HFF-Myc (cell line): ENCODE measurements at regions not wholly inside any gene's neighbourhood (a gene's known extent, or its start where the extent isn't known, plus 50 kb on each side); places are given as distances from the start of the nearest gene placed in this dataset.
A peak's percentile ranks its signal among the peaks of the same experiment; 100 is the strongest.

Experiments
- DNase-seq: peaks from one replicate; pipeline ENCODE4 v3.0.0-alpha.2; 2011; ENCODE audit warnings: low read depth; ENCODE audit errors: extremely low read depth
- H3K4me3 ChIP-seq: replicated peaks from 2 replicates; pipeline ENCODE4 v1.5.1; 2011; ENCODE audit warnings: low read depth, mild to moderate bottlenecking, control low read depth, low read length
- TF ChIP-seq, protein P1 (sequence below): IDR thresholded peaks from 2 replicates; pipeline ENCODE4 v1.5.1; 2012; ENCODE audit warnings: mild to moderate bottlenecking, low read depth, low read length, control low read depth; ENCODE audit errors: missing control alignments

DNA sequence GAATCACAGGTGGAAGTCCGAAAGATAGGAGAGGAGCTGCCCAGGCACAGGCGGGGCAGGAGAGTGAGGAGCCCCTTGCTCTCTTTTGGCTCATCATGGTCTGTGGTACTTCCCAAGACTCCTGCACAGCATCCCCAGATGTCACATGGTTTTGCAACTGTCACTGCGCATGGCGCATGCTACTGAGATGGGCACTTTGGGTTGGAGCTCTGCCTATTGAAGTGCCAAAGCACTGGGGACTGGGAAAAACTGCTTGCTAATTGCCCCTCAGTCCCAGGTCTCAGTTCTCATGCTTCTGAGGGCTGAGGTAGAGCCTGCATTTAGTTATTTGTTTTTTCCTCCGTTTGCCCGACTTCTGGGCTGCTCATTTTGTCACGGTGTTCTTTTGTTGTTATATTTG, 156.8 kb upstream of the CDH13 start:
- no peak for DNase-seq
- TF ChIP-seq, protein P1, sequence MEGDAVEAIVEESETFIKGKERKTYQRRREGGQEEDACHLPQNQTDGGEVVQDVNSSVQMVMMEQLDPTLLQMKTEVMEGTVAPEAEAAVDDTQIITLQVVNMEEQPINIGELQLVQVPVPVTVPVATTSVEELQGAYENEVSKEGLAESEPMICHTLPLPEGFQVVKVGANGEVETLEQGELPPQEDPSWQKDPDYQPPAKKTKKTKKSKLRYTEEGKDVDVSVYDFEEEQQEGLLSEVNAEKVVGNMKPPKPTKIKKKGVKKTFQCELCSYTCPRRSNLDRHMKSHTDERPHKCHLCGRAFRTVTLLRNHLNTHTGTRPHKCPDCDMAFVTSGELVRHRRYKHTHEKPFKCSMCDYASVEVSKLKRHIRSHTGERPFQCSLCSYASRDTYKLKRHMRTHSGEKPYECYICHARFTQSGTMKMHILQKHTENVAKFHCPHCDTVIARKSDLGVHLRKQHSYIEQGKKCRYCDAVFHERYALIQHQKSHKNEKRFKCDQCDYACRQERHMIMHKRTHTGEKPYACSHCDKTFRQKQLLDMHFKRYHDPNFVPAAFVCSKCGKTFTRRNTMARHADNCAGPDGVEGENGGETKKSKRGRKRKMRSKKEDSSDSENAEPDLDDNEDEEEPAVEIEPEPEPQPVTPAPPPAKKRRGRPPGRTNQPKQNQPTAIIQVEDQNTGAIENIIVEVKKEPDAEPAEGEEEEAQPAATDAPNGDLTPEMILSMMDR: no peak

DNA sequence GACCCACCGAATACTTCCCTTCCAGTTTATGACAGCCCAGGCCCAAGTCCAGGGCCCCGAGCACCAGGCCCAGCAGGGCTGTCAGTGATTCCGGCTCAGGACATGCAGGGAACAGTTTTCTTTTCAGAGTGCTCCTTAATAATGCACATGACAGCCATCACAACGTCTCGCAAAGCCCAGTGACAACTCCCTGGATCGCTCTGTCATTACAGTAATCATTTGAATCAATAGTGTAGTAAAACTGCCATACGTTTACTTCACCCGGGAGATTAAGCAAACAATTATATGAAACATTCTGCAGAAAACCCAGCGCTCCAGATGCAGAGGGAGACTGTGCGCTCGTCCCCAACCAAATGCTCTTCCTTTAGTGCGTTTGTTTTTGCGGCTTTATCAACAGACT, 162.6 kb upstream of the CDH13 start:
- TF ChIP-seq, protein P1: no peak
- DNase-seq: no peak
- no peak overlapping the region for H3K4me3 ChIP-seq

More for the DNA sequence above, 156.8 kb upstream of the CDH13 start:
- no peak overlapping the region for H3K4me3 ChIP-seq

DNA sequence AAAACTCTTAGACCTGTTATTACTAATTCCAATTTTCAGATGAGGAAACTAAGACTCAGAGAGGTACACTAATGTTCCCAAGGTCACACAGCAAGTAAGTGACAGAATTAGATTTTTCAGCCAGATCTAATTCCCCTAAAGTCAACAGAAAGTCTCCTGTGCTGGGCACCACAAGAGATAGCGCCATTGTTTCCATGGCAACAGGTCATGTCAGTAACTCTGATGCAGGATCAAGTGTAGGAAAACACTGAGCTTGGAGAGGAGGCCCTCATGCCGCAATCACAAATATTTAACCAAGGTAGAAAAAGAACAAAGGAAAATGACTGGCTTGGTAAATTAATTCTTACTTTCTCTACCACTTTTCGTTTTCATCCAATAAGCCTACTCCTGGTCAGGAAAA, 166.0 kb upstream of the CDH13 start:
- H3K4me3 ChIP-seq: no peak overlapping the region
- DNase-seq: no peak
- TF ChIP-seq, protein P1: no peak

DNA sequence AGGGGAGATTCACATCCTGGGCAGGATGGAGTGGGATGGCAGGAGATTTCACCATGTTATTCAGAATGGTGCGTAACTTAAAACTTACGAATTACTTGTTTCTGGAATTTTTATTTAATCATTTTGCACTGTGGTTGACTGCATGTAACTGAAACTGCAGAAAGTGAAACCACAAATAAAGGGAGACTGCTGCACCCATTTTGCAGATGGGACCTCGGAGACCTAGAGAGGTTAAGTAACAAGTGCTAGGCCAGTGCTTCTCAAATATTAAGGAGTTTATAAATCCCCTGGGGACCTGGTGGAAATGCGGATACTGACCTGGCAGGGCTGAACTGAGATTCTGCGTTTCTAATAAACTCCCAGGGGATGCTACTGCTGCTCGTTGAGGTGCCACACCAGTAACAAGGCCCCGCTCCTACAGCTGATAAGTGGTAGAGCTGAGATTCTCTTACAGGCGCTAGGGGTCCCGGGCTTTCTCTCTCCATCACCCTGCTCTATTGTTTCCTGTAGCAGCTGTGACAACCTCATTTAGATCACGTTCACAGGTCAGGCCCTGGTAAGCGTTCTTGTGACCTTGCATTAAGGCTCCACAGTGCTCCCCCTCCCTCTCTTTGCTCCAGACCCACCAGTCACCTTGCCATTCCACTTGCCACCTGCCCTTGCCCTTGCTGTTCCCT, 167.1 kb upstream of the CDH13 start:
- no peak for DNase-seq
- no peak overlapping the region for H3K4me3 ChIP-seq
- TF ChIP-seq, protein P1: no peak

DNA sequence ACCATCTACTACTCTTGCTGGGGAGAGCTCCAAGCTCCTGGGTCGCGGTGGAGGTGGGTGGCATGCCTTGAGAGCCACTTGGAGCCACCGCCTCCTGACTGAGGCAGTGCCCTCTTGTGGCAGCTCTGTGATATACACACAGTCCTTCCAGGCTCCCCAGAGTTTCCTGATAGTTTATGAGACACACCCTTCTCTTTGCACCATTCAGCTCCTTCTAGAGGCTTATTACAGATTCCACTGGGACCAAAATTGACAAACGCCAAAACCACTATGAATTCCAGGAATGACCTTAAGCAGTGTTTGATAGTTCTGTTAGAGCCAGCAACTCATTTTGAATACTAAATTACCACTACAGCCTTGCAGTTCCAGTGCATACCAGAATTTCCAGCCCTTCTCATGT, 170.1 kb upstream of the CDH13 start:
- DNase-seq: peak; percentile 24
- TF ChIP-seq, protein P1: peak; percentile 84
- no peak overlapping the region for H3K4me3 ChIP-seq

DNA sequence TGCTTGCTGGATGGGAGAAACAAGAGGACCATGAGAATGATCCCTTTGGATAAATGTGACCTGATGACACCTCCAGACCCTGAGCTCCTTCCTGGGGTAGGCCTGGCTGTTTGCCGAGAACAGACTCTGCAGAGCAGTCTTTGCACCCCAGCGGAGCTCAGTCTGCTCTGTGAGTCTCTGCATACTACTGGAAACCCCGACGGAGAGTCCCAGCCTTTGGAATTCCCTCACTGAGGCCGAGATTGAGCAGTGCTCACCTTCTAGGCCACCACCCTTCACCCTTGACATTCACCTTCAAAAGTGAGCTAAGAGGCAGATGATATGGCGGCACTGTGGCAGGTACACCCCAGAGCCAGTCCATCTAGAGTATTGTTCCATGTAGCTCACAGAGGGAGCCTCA, 172.2 kb upstream of the CDH13 start:
- H3K4me3 ChIP-seq: no peak overlapping the region
- TF ChIP-seq, protein P1: no peak
- no peak for DNase-seq

DNA sequence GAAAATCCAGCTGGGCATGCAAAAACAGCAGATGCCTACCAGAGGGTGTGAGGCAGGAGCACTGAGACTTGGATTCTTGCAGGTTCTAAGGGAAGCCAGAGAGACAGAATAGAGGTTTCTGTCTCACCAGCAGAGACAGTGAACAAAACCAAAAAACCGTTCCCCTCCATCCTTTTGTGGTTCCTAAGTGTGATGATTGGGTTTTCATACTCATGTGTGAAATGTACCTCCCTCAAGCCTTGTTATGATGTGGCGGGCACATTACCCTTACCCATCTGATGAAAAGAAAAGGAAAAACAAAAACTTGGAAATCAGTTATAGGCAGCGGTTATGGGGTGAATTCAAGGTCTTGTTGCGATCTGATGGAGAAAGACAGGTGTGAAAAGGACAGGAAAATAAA, 172.6 kb upstream of the CDH13 start:
- DNase-seq: no peak
- no peak overlapping the region for H3K4me3 ChIP-seq
- TF ChIP-seq, protein P1: no peak
